HEK293T (cell line): ENCODE measurements at regions not wholly inside any gene's neighbourhood (a gene's known extent, or its start where the extent isn't known, plus 50 kb on each side); places are given as distances from the start of the nearest gene placed in this dataset.
"Not testable (repeated sequence)": the region's sequence is repeated elsewhere in the genome, so short reads cannot be mapped to it uniquely, and the experiment has no call there.

ENCODE experiments used
- CTCF ChIA-PET: fragments of 350-600 bp; formaldehyde crosslinking; extraction: SDS; loops from one replicate; lab custom pipeline; 2021; ENCODE audit warnings: antibody characterized with exemption, inconsistent platforms; lab: Yijun Ruan, JAX
- POLR2A ChIA-PET: fragments of 350-600 bp; formaldehyde crosslinking; extraction: SDS; loops from one replicate; lab custom pipeline; 2020; ENCODE audit warnings: antibody characterized with exemption, inconsistent platforms; lab: Yijun Ruan, JAX
- DNase-seq: peaks from one replicate; pipeline ENCODE4 v3.0.0; 2012; ENCODE audit warnings: mixed read lengths; ENCODE audit errors: extremely low spot score
- ARNT ChIP-seq: fragments of 450-650 bp; IDR thresholded peaks from 2 replicates; pipeline ENCODE4 v1.6.1; 2017; ENCODE audit warnings: mild to moderate bottlenecking
- BHLHE40 ChIP-seq: fragments of 450-650 bp; IDR thresholded peaks from 2 replicates; pipeline ENCODE4 v1.6.1; 2016; ENCODE audit warnings: mild to moderate bottlenecking, moderate library complexity, borderline replicate concordance
- CTBP1 ChIP-seq: fragments of 450-650 bp; IDR thresholded peaks from 2 replicates; pipeline ENCODE4 v1.6.1; 2016; ENCODE audit warnings: borderline replicate concordance
- ELF4 ChIP-seq: fragments of 450-650 bp; IDR thresholded peaks from 2 replicates; pipeline ENCODE4 v1.6.1; 2017; ENCODE audit warnings: antibody characterized with exemption
- FOXA1 ChIP-seq: fragments of 450-650 bp; IDR thresholded peaks from 2 replicates; pipeline ENCODE4 v1.6.1; 2016; ENCODE audit warnings: mild to moderate bottlenecking
- FOXK2 ChIP-seq: fragments of 450-650 bp; IDR thresholded peaks from 2 replicates; pipeline ENCODE4 v1.6.1; 2016; ENCODE audit warnings: mild to moderate bottlenecking
- FOXM1 ChIP-seq: fragments of 450-650 bp; IDR thresholded peaks from 2 replicates; pipeline ENCODE4 v1.6.1; 2017; ENCODE audit warnings: mild to moderate bottlenecking, borderline replicate concordance
- HDGF ChIP-seq: fragments of 450-650 bp; IDR thresholded peaks from 2 replicates; pipeline ENCODE4 v1.6.1; 2017; ENCODE audit warnings: antibody characterized with exemption, borderline replicate concordance
- L3MBTL2 ChIP-seq: fragments of 450-650 bp; conservative IDR thresholded peaks from 2 replicates; pipeline ENCODE4 v1.6.1; 2016; ENCODE audit warnings: mild to moderate bottlenecking
- LEF1 ChIP-seq: fragments of 450-650 bp; IDR thresholded peaks from 2 replicates; pipeline ENCODE4 v1.6.1; 2017; ENCODE audit warnings: mild to moderate bottlenecking, borderline replicate concordance
- NFRKB ChIP-seq: fragments of 450-650 bp; IDR thresholded peaks from 2 replicates; pipeline ENCODE4 v1.6.1; 2016; ENCODE audit warnings: mild to moderate bottlenecking, moderate library complexity
- SP1 ChIP-seq: fragments of 450-650 bp; IDR thresholded peaks from 2 replicates; pipeline ENCODE4 v1.6.1; 2017
- SUZ12 ChIP-seq: fragments of 450-650 bp; IDR thresholded peaks from 2 replicates; pipeline ENCODE4 v1.6.1; 2016; ENCODE audit warnings: mild to moderate bottlenecking
- TARDBP ChIP-seq: fragments of 450-650 bp; IDR thresholded peaks from 2 replicates; pipeline ENCODE4 v1.6.1; 2016
- ZNF384 ChIP-seq: fragments of 450-650 bp; IDR thresholded peaks from 2 replicates; pipeline ENCODE4 v1.6.1; 2016
- TF ChIP-seq, protein P1 (sequence below): fragments of 450-650 bp; IDR thresholded peaks from 2 replicates; pipeline ENCODE4 v1.6.1; 2016

GRCh38 chr7:14069961-14070360 lies 80.5 kb upstream of the ETV1 start:
- ChIA-PET POLR2A (no interaction called here), CTCF (no interaction called here)
- DNase-seq: no peak

GRCh38 chr7:14066783-14067182 lies 77.3 kb upstream of the ETV1 start:
- CTCF ChIA-PET, DNase-seq, POLR2A ChIA-PET: not testable (repeated sequence)

More at GRCh38 chr7:14069961-14070360, 80.5 kb upstream of the ETV1 start:
- TF ChIP-seq SUZ12 (no peak), NFRKB (no peak), BHLHE40 (no peak), FOXA1 (no peak), SP1 (no peak), TARDBP (no peak), ELF4 (no peak), HDGF (no peak), L3MBTL2 (no peak)
- TF ChIP-seq, protein P1, sequence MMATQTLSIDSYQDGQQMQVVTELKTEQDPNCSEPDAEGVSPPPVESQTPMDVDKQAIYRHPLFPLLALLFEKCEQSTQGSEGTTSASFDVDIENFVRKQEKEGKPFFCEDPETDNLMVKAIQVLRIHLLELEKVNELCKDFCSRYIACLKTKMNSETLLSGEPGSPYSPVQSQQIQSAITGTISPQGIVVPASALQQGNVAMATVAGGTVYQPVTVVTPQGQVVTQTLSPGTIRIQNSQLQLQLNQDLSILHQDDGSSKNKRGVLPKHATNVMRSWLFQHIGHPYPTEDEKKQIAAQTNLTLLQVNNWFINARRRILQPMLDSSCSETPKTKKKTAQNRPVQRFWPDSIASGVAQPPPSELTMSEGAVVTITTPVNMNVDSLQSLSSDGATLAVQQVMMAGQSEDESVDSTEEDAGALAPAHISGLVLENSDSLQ: no peak

DNA sequence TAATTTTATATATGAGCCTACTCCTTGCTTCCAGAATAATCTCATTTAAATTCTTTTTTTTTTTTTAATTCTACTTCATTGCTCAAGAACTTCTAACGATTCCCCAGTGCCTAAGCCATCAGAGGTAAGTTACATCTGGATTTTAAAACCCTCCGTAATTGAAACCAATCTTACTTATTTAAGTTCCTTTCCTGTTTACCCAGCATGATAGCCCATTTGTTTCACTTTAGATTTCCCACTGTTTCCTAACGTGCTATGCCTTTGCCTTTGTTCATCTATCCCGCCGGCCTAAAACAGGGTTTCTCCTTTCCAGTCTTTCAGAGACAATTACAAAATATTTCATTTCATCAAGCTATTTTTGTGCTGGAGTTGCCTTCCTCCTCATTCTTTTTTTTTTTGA lies 75.8 kb upstream of the ETV1 start:
- TF ChIP-seq ZNF384 (no peak), LEF1 (no peak)
- DNase-seq: no peak
- CTCF ChIA-PET: no interaction called here
- POLR2A ChIA-PET: no interaction called here

- ChIA-PET POLR2A (no interaction called here), CTCF (no interaction called here)
- TF ChIP-seq, protein P1: no peak
- DNase-seq: no peak
These were observed 66.3 kb upstream of the ETV1 start for GRCh38 chr7:14055813-14056212.

DNA sequence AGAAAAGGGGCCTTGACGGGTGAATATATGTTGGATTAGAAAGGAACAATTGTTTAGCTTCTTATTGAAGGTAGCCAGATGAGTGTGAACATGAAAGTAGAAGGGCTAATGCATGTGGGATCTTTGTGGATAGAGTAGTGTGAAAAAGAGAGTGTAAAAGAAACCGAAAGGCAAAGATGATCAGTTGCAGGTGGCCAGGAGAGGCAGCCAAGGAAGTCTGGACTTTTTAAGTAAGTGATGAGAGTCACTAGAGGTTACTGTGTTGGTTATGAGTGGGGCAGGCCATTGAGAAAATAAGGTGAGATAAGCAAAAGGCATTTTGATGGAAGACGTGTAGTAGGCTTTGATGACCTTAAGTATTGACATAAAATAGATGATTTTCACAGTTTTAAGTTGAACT lies 64.7 kb upstream of the ETV1 start:
- no peak for TF ChIP-seq CTBP1
- TF ChIP-seq SUZ12: no peak
- TF ChIP-seq L3MBTL2: no peak
- TF ChIP-seq ZNF384: no peak
- no peak for TF ChIP-seq FOXA1
- no peak for TF ChIP-seq HDGF
- no peak for TF ChIP-seq FOXM1
- no peak for TF ChIP-seq LEF1
- CTCF ChIA-PET: no interaction called here
- POLR2A ChIA-PET: no interaction called here
- no peak for DNase-seq

DNA sequence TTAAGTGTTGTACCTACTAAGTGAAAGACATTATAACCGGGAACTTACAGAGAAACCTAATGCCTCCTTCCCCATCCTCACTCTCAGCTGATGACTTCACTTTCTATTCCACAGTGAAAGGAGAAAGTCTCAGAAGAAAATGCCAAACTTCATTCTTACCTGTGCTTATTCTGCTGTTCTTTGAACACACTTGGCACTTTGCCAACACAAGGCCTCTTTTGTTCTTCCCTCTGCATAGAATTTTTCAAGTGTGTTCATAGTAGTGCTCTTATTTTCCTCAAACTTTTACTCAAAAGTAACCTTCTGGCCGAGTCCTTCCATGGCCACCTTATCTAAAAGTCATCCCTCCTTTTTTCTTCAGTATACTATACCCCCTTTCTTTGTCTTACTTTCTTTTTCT lies 59.4 kb upstream of the ETV1 start:
- ChIA-PET CTCF (no interaction called here), POLR2A (no interaction called here)
- DNase-seq: no peak
- no peak for TF ChIP-seq TARDBP
- no peak for TF ChIP-seq ELF4
- TF ChIP-seq NFRKB: no peak
- no peak for TF ChIP-seq HDGF
- no peak for TF ChIP-seq L3MBTL2
- no peak for TF ChIP-seq ZNF384
- TF ChIP-seq SP1: no peak
- no peak for TF ChIP-seq ARNT
- TF ChIP-seq LEF1: no peak
- no peak for TF ChIP-seq FOXA1
- no peak for TF ChIP-seq CTBP1
- no peak for TF ChIP-seq BHLHE40
- TF ChIP-seq SUZ12: no peak
- TF ChIP-seq, protein P1: no peak

DNA sequence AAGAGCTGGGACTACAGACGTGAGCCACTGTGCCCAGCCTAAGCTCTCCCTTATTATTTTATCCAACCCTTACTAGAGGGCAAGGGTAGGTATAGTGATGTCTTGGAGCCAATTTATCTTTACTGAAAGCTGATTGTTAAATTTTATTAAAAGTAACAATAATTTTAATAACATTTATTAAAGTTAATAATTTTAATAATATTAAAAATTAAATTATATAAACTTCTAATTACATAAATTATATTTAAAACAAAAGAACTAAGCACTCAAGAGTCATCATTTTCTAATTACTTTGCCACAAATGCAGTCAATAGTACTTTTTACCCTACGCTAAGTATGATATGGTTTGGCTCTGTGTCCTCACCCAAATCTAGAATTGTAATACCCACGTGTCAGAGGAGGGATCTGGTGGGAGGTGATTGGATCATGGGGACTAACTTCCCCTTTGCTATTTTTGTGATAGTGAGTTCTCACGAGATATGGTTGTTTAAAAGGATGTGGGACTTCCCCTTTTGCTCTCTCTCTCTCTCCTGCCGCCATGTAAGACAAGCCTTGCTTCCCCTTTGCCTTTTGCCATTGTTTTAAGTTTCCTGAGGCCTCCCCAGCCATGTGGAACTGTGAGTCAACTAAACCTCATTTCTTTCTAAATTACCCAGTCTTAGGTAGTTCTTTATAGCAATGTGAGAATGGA lies 58.4 kb upstream of the ETV1 start:
- ChIA-PET CTCF (no interaction called here), POLR2A (no interaction called here)
- DNase-seq: no peak
- no peak for TF ChIP-seq SP1
- no peak for TF ChIP-seq ARNT
- TF ChIP-seq NFRKB: no peak
- no peak for TF ChIP-seq ZNF384
- TF ChIP-seq BHLHE40: no peak
- no peak for TF ChIP-seq L3MBTL2
- no peak for TF ChIP-seq HDGF
- TF ChIP-seq ELF4: no peak
- TF ChIP-seq CTBP1: no peak
- no peak for TF ChIP-seq LEF1
- TF ChIP-seq FOXA1: no peak
- no peak for TF ChIP-seq TARDBP

DNA sequence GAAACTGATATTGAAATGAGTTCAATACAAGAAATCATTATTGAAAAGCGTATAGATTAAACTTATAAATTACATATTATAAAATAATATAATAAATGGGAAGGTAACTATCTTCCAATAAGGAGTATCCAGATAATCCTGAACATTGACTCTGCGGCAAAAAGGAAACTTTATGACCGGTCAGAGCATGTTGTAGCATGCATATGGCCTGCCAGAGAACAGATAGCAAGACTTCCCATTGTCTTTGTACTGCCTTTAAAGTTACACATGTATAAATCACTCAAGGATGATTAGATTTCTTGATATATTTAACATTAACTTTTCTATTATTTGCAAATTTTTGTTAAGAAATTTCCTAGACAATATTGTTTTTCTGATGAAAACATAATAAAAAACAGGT lies 56.2 kb upstream of the ETV1 start:
- TF ChIP-seq SUZ12 (no peak), ARNT (no peak), LEF1 (no peak), NFRKB (no peak), L3MBTL2 (no peak), FOXM1 (no peak), SP1 (no peak), CTBP1 (no peak), TARDBP (no peak), ELF4 (no peak), FOXK2 (no peak), BHLHE40 (no peak), ZNF384 (no peak), HDGF (no peak), FOXA1 (no peak)
- TF ChIP-seq, protein P1: no peak
- ChIA-PET POLR2A (no interaction called here), CTCF (no interaction called here)
- DNase-seq: no peak
